Liver (tissue), 3 donors: ENCODE measurements at regions not wholly inside any gene's neighbourhood (a gene's known extent, or its start where the extent isn't known, plus 50 kb on each side); places are given as distances from the start of the nearest gene placed in this dataset.

ENCODE experiments used
- EGR1 ChIP-seq, 2 donors: IDR thresholded peaks; 2 replicates each; pipeline ENCODE4 v1.6.1; 2016 to 2018; ENCODE audit warnings: antibody characterized with exemption in 2 of 2, low read depth in 2 of 2
- FOXA1 ChIP-seq: IDR thresholded peaks from 2 replicates; pipeline ENCODE4 v1.6.1; 2016; ENCODE audit warnings: antibody characterized with exemption
- GABPA ChIP-seq, 2 donors: IDR thresholded peaks in 1 of 2; conservative IDR thresholded peaks in 1 of 2; 2 replicates each; pipeline ENCODE4 v1.6.1; 2016; ENCODE audit warnings: antibody characterized with exemption in 2 of 2, mild to moderate bottlenecking in 1 of 2, moderate library complexity in 1 of 2
- HNF4A ChIP-seq, 2 donors: conservative IDR thresholded peaks; 2 replicates each; pipeline ENCODE4 v1.6.1; 2016; ENCODE audit warnings: antibody characterized with exemption in 2 of 2, mild to moderate bottlenecking in 2 of 2
- JUND ChIP-seq, 2 donors: IDR thresholded peaks; 2 replicates each; pipeline ENCODE4 v1.6.1; 2016; ENCODE audit warnings: antibody characterized with exemption in 2 of 2
- RAD21 ChIP-seq, 2 donors: IDR thresholded peaks; 2 replicates each; pipeline ENCODE4 v1.6.1; 2016; ENCODE audit warnings: antibody characterized with exemption in 2 of 2, mild to moderate bottlenecking in 2 of 2
- SP1 ChIP-seq: IDR thresholded peaks from 2 replicates; pipeline ENCODE4 v1.6.1; 2018; ENCODE audit warnings: antibody characterized with exemption, mild to moderate bottlenecking
- YY1 ChIP-seq: IDR thresholded peaks from 2 replicates; pipeline ENCODE4 v1.6.1; 2016; ENCODE audit warnings: antibody characterized with exemption, mild to moderate bottlenecking
- TF ChIP-seq, protein P1 (sequence below): fragments of 150-350 bp; IDR thresholded peaks from 2 replicates; pipeline ENCODE4 v1.5.1; 2017; ENCODE audit warnings: improper control_type of control experiment, low read depth, low read length; ENCODE audit not compliant: missing input control
- TF ChIP-seq, protein P2 (sequence below): IDR thresholded peaks from 2 replicates; pipeline ENCODE4 v1.6.1; 2016; ENCODE audit warnings: antibody characterized with exemption
- TF ChIP-seq, protein P3 (sequence below): IDR thresholded peaks from 2 replicates; pipeline ENCODE4 v1.6.1; 2016; ENCODE audit warnings: antibody characterized with exemption, mild to moderate bottlenecking
- donor health status: healthy.
- donor health status: healthy.

DNA sequence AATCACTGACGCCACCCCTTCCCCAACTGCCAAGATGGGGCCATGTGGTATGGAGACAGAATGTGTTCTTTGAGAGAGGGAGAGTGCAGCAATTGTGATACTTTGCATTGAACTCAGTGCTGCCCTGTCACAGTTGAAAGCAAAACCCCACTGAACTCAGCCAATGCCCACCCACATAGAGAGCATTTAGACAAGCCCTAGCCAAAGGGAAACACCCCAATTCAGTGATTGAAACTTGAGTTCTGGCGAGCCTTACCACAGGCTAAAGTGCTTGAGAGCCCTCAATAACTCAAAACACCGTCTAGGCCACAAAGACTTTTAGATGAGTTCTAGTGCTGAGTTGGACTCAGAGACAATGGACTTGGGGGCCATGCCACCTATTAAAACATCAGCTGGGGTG is 751.9 kb upstream of the POT1 start:
- TF ChIP-seq, protein P1, sequence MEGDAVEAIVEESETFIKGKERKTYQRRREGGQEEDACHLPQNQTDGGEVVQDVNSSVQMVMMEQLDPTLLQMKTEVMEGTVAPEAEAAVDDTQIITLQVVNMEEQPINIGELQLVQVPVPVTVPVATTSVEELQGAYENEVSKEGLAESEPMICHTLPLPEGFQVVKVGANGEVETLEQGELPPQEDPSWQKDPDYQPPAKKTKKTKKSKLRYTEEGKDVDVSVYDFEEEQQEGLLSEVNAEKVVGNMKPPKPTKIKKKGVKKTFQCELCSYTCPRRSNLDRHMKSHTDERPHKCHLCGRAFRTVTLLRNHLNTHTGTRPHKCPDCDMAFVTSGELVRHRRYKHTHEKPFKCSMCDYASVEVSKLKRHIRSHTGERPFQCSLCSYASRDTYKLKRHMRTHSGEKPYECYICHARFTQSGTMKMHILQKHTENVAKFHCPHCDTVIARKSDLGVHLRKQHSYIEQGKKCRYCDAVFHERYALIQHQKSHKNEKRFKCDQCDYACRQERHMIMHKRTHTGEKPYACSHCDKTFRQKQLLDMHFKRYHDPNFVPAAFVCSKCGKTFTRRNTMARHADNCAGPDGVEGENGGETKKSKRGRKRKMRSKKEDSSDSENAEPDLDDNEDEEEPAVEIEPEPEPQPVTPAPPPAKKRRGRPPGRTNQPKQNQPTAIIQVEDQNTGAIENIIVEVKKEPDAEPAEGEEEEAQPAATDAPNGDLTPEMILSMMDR = no peak
- TF ChIP-seq, protein P2, sequence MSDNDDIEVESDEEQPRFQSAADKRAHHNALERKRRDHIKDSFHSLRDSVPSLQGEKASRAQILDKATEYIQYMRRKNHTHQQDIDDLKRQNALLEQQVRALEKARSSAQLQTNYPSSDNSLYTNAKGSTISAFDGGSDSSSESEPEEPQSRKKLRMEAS = no peak
- no peak for TF ChIP-seq EGR1 (IDR thresholded peaks at IDR 0.05; ENCODE audit: low read depth in 2 of 2)
- TF ChIP-seq JUND (IDR thresholded peaks at IDR 0.05) = no peak
- TF ChIP-seq, protein P3, sequence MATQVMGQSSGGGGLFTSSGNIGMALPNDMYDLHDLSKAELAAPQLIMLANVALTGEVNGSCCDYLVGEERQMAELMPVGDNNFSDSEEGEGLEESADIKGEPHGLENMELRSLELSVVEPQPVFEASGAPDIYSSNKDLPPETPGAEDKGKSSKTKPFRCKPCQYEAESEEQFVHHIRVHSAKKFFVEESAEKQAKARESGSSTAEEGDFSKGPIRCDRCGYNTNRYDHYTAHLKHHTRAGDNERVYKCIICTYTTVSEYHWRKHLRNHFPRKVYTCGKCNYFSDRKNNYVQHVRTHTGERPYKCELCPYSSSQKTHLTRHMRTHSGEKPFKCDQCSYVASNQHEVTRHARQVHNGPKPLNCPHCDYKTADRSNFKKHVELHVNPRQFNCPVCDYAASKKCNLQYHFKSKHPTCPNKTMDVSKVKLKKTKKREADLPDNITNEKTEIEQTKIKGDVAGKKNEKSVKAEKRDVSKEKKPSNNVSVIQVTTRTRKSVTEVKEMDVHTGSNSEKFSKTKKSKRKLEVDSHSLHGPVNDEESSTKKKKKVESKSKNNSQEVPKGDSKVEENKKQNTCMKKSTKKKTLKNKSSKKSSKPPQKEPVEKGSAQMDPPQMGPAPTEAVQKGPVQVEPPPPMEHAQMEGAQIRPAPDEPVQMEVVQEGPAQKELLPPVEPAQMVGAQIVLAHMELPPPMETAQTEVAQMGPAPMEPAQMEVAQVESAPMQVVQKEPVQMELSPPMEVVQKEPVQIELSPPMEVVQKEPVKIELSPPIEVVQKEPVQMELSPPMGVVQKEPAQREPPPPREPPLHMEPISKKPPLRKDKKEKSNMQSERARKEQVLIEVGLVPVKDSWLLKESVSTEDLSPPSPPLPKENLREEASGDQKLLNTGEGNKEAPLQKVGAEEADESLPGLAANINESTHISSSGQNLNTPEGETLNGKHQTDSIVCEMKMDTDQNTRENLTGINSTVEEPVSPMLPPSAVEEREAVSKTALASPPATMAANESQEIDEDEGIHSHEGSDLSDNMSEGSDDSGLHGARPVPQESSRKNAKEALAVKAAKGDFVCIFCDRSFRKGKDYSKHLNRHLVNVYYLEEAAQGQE = no peak
- TF ChIP-seq GABPA (IDR thresholded peaks at IDR 0.05 in 1 of 2, conservative IDR thresholded peaks at IDR 0.05 in 1 of 2) = no peak
- no peak for TF ChIP-seq YY1
- TF ChIP-seq RAD21 (IDR thresholded peaks at IDR 0.05) = no peak
- TF ChIP-seq FOXA1 = no peak
- no peak for TF ChIP-seq HNF4A (conservative IDR thresholded peaks at IDR 0.05)
- TF ChIP-seq SP1 = no peak
